A204.1 (cell line): ENCODE measurements at regions not wholly inside any gene's neighbourhood (a gene's known extent, or its start where the extent isn't known, plus 50 kb on each side); places are given as distances from the start of the nearest gene placed in this dataset.

Experiments used
- FAIRE-seq: peaks from 2 replicates; lab custom pipeline; 2012; peaks lifted over from hg19 to GRCh38; lab: Jason Lieb, UNC

DNA sequence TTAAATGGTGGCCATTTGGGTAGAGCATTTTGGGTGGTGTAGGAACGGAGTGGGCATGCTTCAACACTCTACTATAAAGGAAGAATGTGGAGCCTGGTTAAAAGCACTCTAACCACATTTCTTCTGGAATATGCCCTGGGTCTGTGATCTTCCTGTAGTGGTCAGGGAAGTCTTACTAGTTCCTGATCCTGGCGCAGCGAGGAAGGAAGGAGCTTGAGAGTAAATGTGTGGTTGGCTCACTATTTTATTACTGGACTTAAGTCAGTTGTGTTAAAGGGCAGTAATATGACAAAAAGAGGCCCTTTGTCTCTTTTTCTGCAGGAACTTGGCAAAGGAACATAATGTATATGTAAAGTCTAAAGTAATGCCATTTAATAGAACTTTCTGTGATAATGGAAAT lies 197.6 kb upstream of the ZPLD1 start:
- FAIRE-seq, result no peak

DNA sequence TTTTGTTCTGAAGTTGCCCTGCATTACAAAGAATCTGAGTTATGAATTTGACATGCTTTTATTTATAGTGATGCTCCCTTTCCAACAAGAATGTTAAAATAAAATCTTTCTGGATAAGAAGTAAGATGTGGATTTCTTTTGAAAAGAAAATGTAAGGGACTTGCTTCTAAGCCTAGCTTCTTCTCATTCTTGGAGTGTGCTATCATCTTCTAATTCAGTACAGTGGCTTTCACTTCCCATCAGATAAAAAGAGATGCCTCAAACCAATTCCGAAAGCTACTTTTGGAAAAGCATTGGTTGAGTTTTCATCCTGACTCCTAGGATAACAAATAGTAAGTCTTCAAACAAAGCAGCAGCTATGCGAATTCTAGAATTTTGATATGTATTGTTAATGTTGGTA lies 197.0 kb upstream of the ZPLD1 start:
- FAIRE-seq, result no peak

DNA sequence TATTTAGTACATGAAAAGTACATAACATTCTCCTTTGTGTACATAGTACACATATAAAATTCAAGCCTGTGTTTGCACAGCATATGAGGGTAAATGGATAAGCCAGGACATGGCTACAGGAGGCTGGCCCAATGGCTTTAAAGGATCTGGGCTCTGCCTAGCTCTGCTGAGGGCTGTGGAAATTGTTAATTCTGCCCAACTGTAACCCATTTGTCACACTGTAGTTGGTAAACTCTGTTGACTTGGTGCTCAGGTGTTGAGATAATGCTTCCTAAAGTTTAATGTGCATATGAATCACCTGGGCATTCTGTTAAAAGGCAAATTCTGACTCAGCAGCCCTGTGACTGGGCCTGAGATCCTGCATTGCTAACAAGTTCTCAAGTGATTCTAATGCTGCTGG lies 196.5 kb upstream of the ZPLD1 start:
- no peak for FAIRE-seq

DNA sequence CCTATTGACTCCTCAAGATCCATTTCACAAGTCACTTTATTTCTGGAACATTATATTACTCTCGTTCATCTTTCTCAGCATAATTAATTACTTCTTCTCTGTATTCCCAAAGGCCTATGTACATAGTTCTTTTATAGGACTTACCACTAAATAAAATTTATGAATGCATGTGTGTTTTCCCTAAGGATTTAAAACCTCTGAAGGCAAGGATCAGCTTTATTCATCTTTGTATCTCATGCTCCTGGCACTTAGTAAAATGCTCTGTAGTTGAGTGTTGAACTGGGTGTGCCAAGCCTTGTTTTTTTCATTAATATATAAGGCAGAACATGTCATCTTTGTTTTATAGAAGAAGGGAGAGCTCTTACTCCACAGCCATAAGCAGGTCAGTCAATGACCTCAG lies 194.1 kb upstream of the ZPLD1 start:
- FAIRE-seq, result no peak

DNA sequence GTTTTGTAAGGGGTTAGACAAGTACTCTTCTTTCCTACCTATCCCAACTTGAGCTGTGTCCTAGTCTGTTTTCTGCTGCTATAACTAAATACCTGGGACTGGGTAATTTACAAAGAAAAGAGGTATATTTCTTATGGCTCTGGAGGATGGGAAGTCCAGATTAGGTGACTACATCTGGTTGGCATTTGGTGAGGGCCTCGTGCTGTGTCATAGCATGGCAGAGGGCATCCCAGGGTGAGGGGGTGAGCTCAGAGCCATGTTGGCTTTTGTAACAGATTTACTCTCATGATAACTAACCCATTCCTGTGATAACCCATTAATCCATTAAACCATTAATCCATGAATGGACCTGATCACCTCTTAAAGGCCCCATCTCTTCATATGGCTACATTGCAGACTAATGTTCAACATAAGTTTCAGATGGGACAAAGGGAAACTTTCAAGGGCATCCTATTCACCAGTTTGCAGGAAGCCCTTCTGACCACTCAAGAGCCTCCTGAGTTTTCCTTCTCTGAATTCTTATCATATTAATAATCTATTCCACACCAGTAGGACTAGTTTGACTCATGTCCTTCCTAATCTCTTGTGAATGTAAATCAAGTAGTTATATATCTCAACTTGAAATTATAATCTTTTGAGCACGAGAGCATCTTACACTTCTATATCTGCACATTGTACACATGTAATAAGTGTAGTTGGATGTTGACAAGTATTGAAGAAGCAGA lies 185.7 kb upstream of the ZPLD1 start:
- FAIRE-seq, result no peak

DNA sequence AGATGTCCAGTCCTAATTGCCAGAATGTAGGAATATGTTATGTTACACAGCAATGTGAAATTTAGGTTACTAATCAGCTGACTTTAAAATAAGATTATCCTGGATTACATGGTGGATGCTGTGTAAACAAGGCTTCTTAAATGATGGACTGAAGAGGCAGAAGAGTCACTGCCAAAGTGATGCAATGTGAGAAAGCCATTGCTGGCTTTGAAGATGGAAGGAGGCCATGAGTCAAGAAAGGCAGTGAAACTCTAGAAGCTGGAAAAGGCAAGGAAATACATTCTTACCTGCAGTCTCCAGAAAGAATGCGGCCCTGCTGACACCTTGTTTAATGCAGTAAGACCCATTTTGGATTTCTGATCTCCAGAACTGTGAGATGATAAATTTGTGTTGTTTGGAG lies 179.1 kb upstream of the ZPLD1 start:
- FAIRE-seq, result no peak

DNA sequence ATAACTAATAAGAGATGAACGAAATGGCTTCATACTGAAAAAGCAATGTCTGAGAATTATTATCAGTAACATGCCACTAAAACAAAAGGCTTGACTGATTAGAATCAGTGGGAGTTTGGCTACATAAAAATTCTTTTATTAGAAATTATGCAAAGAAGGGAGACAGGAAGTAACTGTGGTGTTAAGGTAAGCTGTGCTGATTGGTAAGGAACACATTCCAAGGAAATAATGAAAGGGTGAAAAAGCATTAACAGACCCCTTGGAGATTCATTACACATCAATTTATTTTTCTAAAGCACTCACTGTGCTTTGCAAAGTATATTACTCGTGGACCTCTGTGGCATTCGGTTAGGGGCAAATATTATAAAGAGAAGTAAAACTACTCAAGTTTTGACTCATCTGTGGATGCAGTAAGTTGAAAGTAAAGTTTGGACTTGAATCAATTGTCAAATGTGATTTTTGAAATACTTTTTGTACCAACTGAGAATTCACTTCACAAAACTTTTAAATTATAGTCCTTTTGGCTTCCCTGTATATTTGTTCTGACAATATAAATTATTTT lies 176.1 kb upstream of the ZPLD1 start:
- FAIRE-seq, result no peak

DNA sequence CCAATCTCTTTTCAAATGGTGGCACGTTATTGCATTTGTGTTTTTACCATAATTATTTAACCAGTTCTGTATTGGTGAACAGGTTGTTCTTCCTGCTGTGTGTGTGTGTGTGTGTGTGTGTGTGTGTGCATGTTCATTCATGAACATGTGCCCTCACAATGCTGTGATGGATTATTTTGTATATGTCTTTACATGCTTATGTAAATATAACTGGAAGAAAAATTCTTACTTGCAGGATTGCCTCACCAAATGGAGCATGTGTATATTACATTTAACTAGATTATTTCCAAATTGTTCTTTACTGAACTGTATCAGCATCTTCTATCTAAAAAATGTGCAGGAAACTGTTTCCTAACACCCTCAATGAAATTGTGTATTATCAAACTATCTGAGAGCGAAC lies 175.2 kb upstream of the ZPLD1 start:
- no peak for FAIRE-seq

DNA sequence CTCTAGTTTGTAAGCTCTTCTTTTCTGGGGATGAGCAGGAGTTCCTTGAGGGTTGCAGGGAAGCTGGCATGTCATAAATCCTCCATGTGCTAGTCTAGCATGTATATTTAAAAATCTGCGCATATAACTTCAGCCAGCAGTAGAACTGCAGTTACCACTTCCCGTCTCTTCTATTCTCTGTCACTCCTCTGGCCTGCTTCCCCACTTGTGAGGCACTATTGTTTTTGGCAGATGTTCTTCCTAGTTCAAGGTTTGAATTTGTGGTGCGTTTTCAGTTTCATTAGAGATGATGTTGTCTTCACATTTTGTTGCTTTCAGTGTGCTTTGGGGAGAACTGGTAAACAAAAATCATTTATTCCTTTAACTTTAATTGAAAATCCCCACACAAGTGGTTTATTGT lies 169.1 kb upstream of the ZPLD1 start:
- no peak for FAIRE-seq

DNA sequence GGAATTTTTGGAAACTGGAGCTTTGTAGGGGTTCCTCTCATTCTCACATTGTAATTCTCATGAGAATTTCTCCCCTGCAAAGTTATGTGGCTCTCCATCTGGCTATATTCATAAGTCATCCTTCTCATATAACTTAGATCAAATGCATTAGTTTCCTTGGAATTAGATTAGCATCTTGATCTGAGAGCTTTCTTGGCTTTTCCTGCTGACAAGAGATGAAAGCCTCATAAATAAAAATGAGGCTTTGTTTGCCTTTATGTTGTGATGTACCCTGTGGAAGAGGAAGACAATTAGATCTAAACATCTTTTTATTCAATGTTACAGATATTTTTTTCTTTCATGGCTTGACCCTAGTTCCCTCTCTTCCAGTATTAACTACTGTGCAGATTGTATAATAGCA lies 165.4 kb upstream of the ZPLD1 start:
- FAIRE-seq, result no peak

DNA sequence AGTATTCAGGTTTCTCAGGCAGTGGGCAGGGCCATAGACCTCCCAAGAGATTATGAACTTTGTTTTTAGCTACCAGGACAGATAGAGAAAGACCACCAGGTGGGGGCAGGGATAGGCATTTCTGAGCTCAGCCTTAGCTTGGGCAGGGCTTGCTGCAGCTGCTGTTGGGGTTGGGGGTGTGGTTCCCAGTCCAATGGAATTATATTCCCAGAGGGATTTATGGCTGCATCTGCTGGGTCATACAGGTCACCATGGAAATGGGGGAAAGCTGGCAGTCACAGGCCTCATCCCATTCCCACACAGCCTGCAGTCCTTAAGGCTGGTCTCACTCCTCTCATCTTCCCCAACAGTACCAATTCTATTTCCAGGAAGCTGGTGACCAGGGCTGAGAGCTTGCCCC lies 144.6 kb upstream of the ZPLD1 start:
- no peak for FAIRE-seq

DNA sequence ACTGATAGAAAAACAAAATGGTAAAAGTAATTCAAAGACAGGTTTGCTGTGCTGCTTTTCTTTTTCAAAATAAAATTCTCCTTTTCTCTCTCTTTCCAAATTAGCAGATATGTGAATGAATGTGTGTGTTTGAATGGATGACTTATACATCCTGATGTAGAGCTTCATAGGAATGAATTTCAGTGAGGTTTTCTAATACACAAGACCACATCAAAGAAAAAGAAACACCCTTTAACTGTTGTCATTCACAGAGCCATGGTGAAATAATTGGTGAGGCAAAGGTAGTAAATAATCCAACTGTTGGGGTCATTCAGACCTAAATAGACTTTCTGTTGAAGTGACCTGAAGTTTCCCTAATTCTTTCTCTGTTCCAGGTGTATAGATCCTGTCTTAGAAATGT lies 139.1 kb upstream of the ZPLD1 start:
- no peak for FAIRE-seq

DNA sequence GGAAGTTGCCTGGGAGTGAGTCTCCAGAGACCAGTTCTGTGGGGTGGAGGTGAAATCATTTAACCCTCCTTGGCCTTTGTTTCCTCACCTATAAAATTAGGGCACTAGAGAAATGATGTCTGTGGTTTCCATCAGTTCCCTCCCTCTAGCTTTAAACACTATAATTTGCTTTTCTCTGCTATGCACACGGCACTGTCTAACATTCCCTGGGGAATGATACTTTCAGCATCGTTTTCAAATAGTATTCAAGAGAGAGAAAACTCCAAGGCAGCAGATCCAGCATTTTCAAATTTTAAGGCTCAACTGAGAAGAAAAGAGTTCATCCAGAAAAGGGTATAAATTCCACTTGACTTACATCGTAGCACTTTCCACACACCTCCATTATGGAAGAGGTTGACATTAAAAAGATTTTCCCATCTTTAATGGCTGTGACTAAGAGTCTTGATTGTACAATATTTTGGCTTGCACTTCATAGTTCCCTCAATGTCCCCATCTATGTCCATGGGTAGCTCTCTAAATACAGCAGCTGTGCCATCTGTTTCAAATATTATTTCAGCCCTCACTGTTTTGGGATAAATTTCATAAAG lies 137.7 kb upstream of the ZPLD1 start:
- no peak for FAIRE-seq

DNA sequence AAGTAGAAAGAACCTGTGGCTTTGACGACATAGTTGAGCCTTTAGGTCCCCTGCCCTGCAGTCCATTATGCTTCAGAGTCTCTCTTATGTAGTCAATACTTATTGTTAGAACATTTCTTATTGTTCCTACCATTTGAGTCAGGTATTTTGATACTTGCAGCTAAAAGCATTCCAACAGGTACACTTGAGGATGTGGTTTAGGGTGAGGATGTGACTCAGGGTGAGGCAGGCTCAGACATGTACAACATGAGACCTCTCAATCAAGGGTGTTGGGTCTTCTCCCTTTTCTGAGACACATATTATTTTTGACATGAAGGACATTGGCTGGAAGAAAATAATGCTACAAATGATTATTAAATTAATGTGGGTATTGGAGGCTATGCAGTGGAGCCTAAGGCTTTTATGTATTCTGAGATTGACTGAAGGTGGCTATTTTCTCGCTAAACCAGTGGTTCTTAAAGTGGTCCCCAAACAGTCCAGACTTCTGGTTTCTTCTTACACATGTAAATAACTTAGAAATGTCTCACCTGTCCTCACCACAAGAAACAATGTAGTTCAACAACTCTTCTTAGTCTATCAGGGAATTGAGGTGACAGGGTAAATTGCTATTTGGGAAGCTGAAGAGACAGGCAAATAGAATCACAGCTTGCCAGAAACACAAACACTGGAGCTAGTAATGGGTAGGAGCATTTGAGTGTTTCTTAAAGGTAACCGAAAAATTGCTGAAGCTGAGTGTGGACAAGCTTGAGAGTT lies 135.5 kb upstream of the ZPLD1 start:
- no peak for FAIRE-seq

DNA sequence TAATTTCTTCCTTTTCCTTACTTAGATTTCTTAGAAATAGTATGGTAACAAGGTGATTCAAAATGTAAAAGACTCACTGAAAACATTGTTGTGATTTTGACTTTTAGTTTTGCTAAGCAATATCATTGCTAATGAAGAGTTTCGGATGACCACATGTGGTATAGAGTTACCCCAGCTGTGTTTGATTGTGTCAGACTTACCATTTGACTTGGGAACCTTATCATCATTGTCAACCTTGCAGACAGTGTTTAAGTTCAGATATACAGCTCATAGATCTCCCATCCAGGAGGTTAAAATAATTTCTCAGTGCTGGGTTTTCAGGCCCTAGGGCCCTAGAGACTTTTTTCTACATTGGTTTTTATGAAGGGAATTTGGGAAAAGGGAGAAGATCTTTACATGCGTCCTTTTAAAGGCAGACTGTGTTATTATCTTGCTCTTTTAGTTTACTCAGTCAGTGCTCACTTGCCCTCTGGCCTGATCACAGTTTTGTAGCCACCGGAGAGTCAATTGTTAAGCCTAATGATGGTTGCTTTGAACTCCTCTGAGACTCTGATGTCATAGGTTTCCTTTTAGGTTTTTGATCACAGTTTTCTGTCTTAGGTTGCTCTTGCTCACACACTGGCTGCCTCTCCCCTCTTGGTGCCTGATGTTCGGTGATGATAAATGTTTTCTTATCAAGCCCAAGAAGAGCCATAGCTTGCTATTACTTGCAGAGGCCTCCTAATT lies 133.5 kb upstream of the ZPLD1 start:
- FAIRE-seq, result no peak

DNA sequence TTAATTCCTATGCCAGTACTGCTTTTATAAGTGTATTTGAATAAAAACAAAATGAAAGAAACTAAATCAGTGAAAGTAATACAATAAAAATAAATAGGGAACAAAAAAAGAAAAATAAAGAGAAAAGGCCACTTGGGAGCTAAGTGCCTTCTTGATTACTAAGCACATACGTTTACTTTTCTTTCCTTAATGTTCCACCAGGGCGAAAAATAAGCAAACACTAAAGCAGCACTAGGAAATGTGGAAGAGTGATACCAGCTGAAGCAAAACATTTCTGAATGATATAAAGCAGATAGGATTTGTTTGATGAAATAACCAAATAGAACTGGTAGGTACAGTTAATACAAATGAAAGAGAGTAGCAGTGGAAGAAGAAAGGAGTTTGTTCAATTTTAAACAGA lies 132.8 kb upstream of the ZPLD1 start:
- no peak for FAIRE-seq

DNA sequence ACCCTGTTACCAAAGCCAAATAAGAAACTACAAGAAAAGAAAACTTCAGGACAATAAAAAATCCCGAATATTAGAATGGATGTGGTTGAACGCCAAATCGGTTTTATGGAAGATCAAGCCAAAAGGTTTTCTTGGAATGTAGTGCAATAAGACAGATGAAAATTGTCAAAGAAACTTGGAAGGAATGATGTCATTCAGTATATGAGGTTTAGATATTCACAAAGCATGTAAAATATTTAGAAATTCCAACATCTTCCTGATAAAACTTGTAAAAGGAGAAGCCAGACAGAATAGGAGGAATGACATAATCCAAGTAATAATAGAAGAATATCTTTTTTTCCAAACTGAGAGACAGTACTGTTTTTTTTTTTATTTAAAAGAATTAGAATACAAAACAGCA lies 130.3 kb upstream of the ZPLD1 start:
- FAIRE-seq, result no peak

DNA sequence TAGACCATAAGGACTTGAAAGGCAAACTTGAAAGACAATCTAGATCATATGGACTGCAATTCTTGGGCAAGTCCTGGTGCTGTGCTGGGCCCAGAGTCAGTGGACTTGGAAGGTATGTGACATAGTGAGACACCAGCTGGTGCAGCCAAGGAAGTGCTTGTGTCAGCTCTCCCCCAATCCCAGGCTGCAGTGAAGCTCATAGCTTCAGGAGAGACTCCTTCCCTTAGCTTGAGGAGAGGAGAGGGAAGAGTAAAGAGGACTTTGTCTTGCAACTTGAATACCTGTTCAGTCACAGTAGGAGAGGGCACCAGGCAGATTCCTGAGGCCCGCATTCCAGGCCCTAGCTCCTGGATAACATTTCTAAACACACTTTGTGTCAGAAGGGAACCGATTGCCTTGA lies 127.4 kb upstream of the ZPLD1 start:
- FAIRE-seq, result no peak

DNA sequence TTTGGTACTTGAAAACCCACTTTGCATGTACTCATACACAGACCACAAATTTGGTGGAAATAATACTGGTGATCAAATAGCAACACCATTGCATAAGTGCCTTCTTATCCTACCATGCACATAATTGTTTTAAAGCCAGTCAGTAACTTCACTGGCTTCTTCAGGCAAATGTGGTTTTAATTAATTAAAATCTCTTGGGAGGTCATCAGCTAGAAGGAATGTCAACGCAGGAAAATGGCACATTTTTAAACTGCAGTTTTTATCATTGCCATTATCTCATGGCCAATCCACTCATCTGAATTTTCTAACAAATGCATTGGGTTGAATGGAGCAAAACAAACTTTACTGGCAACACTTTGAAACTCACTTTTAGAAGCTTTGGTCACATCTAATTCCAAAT lies 105.7 kb upstream of the ZPLD1 start:
- no peak for FAIRE-seq

DNA sequence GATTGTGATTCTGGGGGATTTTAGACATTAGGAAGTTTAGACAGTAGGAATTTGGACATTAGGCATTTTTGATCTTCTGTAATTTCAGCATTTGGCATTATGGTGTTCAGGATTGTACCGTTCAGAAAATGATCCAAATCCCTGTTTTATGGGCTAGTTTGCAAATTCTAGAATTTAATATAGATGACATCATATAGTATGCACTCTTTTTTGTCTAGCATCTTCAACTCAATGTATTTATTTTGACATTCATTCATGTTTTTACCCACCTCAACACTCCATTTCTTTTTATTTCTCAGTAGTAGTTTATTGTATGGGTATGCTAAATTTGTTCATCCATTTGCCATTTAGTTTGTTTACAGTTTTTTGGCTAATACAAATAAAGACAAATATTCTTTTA lies 105.3 kb upstream of the ZPLD1 start:
- FAIRE-seq, result no peak

DNA sequence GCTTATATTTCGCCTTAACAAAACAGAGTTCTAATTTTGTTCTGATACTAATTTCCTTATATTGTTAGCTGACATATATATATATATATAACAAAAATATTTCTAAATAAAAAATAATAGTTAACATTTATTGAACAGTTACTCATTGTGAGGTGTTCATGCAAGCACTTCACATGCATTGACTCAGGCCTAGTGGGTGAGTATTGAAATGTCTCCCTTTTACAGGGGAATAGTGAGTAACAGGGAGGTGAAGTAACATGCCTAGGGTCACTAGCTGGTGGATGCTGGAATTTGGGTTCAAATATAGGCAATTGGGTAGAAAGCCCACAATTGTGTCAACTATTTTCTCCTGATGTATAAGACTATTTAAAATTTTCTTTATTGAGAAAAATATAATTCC lies 102.6 kb upstream of the ZPLD1 start:
- FAIRE-seq, result no peak

DNA sequence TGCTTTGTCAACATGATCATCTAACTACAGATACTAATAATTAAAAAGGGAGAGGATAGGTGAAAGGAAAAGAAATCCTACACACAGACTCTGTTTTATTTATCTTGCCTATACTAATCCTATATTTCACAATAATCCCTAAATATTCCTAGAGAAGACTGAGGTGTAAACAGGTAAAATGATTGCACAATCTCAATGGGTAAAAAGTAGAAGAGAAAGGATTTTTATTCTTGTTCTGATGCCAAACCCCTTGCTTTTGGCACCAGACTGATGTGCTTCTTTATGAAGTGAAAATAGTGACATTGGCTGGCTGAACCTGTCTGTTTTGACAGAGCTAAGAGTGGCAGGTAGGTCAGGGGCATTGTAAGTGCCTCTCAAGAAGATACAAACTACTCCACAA lies 101.9 kb upstream of the ZPLD1 start:
- FAIRE-seq, result no peak

DNA sequence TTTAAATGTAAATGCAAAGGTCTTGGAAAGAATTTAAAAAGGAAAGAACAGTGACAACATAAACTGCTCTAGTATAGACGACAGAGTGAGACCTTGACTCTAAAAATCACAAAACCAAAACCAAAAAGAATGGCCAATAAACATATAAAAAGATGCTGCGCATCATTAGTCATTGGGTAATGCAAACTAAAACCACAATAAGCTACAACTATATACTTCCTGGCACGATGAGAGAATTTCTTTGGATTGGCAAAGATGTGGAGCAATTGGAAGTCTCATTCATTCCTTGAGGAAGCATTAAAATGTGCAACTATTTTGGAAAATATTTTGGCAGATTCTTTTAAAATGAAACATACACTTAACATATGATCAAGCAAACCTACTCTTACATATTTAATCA lies 98.7 kb upstream of the ZPLD1 start:
- FAIRE-seq, result no peak
